ENCODE measurements at regions not wholly inside any gene's neighbourhood (a gene's known extent, or its start where the extent isn't known, plus 50 kb on each side); places are given as distances from the start of the nearest gene placed in this dataset.

DNA sequence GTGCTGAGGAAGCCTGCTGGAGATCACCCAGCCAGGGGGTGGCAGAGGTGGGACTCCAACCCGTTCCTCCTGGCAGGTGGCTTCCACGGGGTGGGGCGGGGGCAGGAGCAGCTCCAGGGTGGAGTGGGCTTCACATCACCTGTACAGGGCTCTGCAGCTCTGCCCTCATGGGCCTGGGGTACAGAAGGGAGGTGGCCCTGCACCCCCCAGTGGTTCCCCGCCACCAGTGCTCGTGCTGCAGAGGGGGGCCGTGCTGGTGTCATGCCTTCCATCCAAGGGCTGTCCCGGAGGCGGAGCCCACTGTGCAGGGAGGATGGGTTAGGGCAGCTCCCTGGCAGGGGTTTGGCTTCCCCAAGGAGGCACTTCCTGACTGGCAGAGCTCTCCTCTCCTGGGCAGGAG is 76.4 kb upstream of the SHISAL1 start:
- TF ChIP-seq EZH2 (IDR thresholded peaks at IDR 0.05; ENCODE audit: low read length, missing control alignments) = no peak
- TF ChIP-seq, protein P1, sequence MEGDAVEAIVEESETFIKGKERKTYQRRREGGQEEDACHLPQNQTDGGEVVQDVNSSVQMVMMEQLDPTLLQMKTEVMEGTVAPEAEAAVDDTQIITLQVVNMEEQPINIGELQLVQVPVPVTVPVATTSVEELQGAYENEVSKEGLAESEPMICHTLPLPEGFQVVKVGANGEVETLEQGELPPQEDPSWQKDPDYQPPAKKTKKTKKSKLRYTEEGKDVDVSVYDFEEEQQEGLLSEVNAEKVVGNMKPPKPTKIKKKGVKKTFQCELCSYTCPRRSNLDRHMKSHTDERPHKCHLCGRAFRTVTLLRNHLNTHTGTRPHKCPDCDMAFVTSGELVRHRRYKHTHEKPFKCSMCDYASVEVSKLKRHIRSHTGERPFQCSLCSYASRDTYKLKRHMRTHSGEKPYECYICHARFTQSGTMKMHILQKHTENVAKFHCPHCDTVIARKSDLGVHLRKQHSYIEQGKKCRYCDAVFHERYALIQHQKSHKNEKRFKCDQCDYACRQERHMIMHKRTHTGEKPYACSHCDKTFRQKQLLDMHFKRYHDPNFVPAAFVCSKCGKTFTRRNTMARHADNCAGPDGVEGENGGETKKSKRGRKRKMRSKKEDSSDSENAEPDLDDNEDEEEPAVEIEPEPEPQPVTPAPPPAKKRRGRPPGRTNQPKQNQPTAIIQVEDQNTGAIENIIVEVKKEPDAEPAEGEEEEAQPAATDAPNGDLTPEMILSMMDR (conservative IDR thresholded peaks at IDR 0.05 in 1 of 2, IDR thresholded peaks at IDR 0.05 in 1 of 2; ENCODE audit: low read depth in 1 of 2, low read length in 2 of 2) = no peak
- no peak overlapping the region for H3K9ac ChIP-seq (ENCODE audit: insufficient read depth, low read length)
- no peaks in the 10 kb centered on the region for H3K9me3 ChIP-seq (ENCODE audit: control insufficient read depth, insufficient read depth, low read depth, low read length)
- no peak overlapping the region for H3K27ac ChIP-seq (ENCODE audit: insufficient read depth, low read length)
- no peaks in the 10 kb centered on the region for H3K4me1 ChIP-seq (ENCODE audit: control insufficient read depth, extremely low read depth, insufficient read depth, low read length)
- H3K79me2 ChIP-seq (ENCODE audit: control insufficient read depth, insufficient read depth, low read length) = no peaks in the 10 kb centered on the region
- H4K20me1 ChIP-seq (ENCODE audit: control insufficient read depth, extremely low read depth, insufficient read depth, low read length) = no peaks in the 10 kb centered on the region
- peaks cover 8% of the 10 kb centered on the region for H3K27me3 ChIP-seq (ENCODE audit: control insufficient read depth, insufficient read depth, low read length)
- no peak overlapping the region for H2AFZ ChIP-seq (ENCODE audit: low read length)
- H3K4me2 ChIP-seq (ENCODE audit: extremely low read depth, insufficient read depth, low read length) = no peak overlapping the region
- DNase-seq (ENCODE audit: low read depth in 2 of 2) = no peak
- no peaks in the 10 kb centered on the region for H3K36me3 ChIP-seq (ENCODE audit: control insufficient read depth, insufficient read depth, low read length)
- no peak overlapping the region for H3K4me3 ChIP-seq (replicated peaks in 1 of 4; ENCODE audit: control extremely low read depth in 1 of 4, insufficient read depth in 1 of 4, low read depth in 3 of 4, low read length in 4 of 4)

DNA sequence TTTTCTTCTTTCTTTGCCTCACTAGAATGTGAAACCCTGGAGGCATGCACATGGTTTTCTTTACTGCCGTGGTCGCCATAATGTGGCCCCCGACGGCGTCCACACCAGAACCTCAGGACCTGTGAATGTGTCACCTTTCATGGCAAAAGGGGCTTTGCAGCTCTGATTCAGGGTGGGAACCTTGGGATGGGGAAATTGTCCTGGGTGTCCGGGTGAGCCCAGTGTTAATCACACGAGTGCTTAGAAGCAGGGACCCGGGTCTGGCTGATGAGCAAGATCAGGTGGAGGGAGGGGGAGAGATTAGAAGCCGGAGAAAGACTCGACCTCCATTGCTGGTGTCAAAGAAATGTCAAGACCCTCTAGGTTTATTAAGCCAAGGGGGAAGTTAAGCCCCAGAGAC is 74.7 kb upstream of the SHISAL1 start:
- H3K4me1 ChIP-seq (ENCODE audit: control insufficient read depth, extremely low read depth, insufficient read depth, low read length) = no peaks in the 10 kb centered on the region
- H3K27me3 ChIP-seq (ENCODE audit: control insufficient read depth, insufficient read depth, low read length) = peaks cover 11% of the 10 kb centered on the region
- H3K27ac ChIP-seq (ENCODE audit: insufficient read depth, low read length) = no peak overlapping the region
- no peak overlapping the region for H3K4me3 ChIP-seq (replicated peaks in 1 of 4; ENCODE audit: control extremely low read depth in 1 of 4, insufficient read depth in 1 of 4, low read depth in 3 of 4, low read length in 4 of 4)
- H2AFZ ChIP-seq (ENCODE audit: low read length) = no peak overlapping the region
- no peaks in the 10 kb centered on the region for H4K20me1 ChIP-seq (ENCODE audit: control insufficient read depth, extremely low read depth, insufficient read depth, low read length)
- no peak for TF ChIP-seq EZH2 (IDR thresholded peaks at IDR 0.05; ENCODE audit: low read length, missing control alignments)
- TF ChIP-seq, protein P1 (conservative IDR thresholded peaks at IDR 0.05 in 1 of 2, IDR thresholded peaks at IDR 0.05 in 1 of 2; ENCODE audit: low read depth in 1 of 2, low read length in 2 of 2) = no peak
- DNase-seq (ENCODE audit: low read depth in 2 of 2) = no peak
- H3K4me2 ChIP-seq (ENCODE audit: extremely low read depth, insufficient read depth, low read length) = no peak overlapping the region
- H3K9ac ChIP-seq (ENCODE audit: insufficient read depth, low read length) = no peak overlapping the region
- H3K36me3 ChIP-seq (ENCODE audit: control insufficient read depth, insufficient read depth, low read length) = no peaks in the 10 kb centered on the region
- H3K79me2 ChIP-seq (ENCODE audit: control insufficient read depth, insufficient read depth, low read length) = no peaks in the 10 kb centered on the region
- no peaks in the 10 kb centered on the region for H3K9me3 ChIP-seq (ENCODE audit: control insufficient read depth, insufficient read depth, low read depth, low read length)

DNA sequence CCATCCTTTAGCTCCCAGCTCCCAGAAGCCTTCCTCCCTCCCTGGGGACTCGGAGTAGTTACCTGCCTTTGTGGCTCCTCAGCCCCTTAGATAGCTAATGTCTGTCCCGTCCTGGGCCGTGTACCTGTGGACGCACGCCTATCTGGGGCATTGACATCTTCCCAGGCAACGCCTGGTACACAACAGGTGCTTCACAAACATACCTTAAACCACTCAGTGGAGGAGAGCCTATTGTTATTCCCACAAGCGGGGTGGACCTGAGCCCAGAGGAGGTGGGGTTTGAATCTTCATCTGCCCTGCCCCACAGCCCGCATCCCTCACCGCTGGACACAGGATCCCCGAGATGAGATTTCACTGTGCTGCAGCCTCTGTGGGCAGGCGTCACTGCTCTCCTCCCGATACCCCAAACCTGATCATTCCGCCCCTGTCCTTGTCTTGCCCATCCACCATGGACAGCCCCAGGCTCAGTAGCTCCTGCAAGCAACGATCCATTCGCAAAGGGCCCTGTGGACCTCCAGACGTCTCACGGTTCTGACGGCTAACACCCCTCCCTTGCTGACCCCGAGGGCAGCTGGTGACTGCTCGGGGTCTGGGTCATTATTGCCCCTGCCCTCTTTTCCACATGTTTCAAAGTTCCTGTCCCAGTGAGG is 73.8 kb upstream of the SHISAL1 start:
- DNase-seq (ENCODE audit: low read depth in 2 of 2) = no peak
- no peak overlapping the region for H3K27ac ChIP-seq (ENCODE audit: insufficient read depth, low read length)
- H3K4me3 ChIP-seq (replicated peaks in 1 of 4; ENCODE audit: control extremely low read depth in 1 of 4, insufficient read depth in 1 of 4, low read depth in 3 of 4, low read length in 4 of 4) = no peak overlapping the region
- H3K4me2 ChIP-seq (ENCODE audit: extremely low read depth, insufficient read depth, low read length) = no peak overlapping the region
- H4K20me1 ChIP-seq (ENCODE audit: control insufficient read depth, extremely low read depth, insufficient read depth, low read length) = no peaks in the 10 kb centered on the region
- no peaks in the 10 kb centered on the region for H3K9me3 ChIP-seq (ENCODE audit: control insufficient read depth, insufficient read depth, low read depth, low read length)
- H3K27me3 ChIP-seq (ENCODE audit: control insufficient read depth, insufficient read depth, low read length) = peaks cover 11% of the 10 kb centered on the region
- H3K9ac ChIP-seq (ENCODE audit: insufficient read depth, low read length) = no peak overlapping the region
- H2AFZ ChIP-seq (ENCODE audit: low read length) = no peak overlapping the region
- no peaks in the 10 kb centered on the region for H3K79me2 ChIP-seq (ENCODE audit: control insufficient read depth, insufficient read depth, low read length)
- no peak for TF ChIP-seq EZH2 (IDR thresholded peaks at IDR 0.05; ENCODE audit: low read length, missing control alignments)
- TF ChIP-seq, protein P1 (conservative IDR thresholded peaks at IDR 0.05 in 1 of 2, IDR thresholded peaks at IDR 0.05 in 1 of 2; ENCODE audit: low read depth in 1 of 2, low read length in 2 of 2) = no peak
- no peaks in the 10 kb centered on the region for H3K4me1 ChIP-seq (ENCODE audit: control insufficient read depth, extremely low read depth, insufficient read depth, low read length)
- H3K36me3 ChIP-seq (ENCODE audit: control insufficient read depth, insufficient read depth, low read length) = no peaks in the 10 kb centered on the region
